ENCODE measurements at regions not wholly inside any gene's neighbourhood (a gene's known extent, or its start where the extent isn't known, plus 50 kb on each side); places are given as distances from the start of the nearest gene placed in this dataset.

GRCh38 chr13:90531744-90532143 lies 815.7 kb upstream of the MIR17HG start:
- no peak for DNase-seq (ENCODE audit: low spot score)

- no peak for DNase-seq (ENCODE audit: low spot score)
These were observed 814.5 kb upstream of the MIR17HG start for GRCh38 chr13:90532861-90533492.

- DNase-seq (ENCODE audit: low spot score) = no peak
These were observed 813.6 kb upstream of the MIR17HG start for GRCh38 chr13:90533866-90534265.

GRCh38 chr13:90534617-90535370 lies 812.7 kb upstream of the MIR17HG start:
- DNase-seq (ENCODE audit: low spot score) = no peak

GRCh38 chr13:90535421-90535820 lies 812.1 kb upstream of the MIR17HG start:
- DNase-seq (ENCODE audit: low spot score) = no peak

GRCh38 chr13:90538063-90538462 lies 809.4 kb upstream of the MIR17HG start:
- DNase-seq (ENCODE audit: low spot score) = no peak

- no peak for DNase-seq (ENCODE audit: low spot score)
These were observed 806.1 kb upstream of the MIR17HG start for GRCh38 chr13:90541346-90541745.

GRCh38 chr13:90542959-90543505 lies 804.5 kb upstream of the MIR17HG start:
- DNase-seq (ENCODE audit: low spot score) = no peak

GRCh38 chr13:90545070-90545840 lies 802.2 kb upstream of the MIR17HG start:
- no peak for DNase-seq (ENCODE audit: low spot score)

GRCh38 chr13:90547272-90547790 lies 800.2 kb upstream of the MIR17HG start:
- no peak for DNase-seq (ENCODE audit: low spot score)

- DNase-seq (ENCODE audit: low spot score) = no peak
These were observed 796.2 kb upstream of the MIR17HG start for GRCh38 chr13:90551253-90551652.

- no peak for DNase-seq (ENCODE audit: low spot score)
These were observed 794.8 kb upstream of the MIR17HG start for GRCh38 chr13:90552702-90553101.

GRCh38 chr13:90553159-90553558 lies 794.3 kb upstream of the MIR17HG start:
- DNase-seq (ENCODE audit: low spot score) = no peak

GRCh38 chr13:90557626-90558025 lies 789.9 kb upstream of the MIR17HG start:
- no peak for DNase-seq (ENCODE audit: low spot score)

GRCh38 chr13:90562443-90562842 lies 785.0 kb upstream of the MIR17HG start:
- DNase-seq (ENCODE audit: low spot score) = no peak

- no peak for DNase-seq (ENCODE audit: low spot score)
These were observed 783.4 kb upstream of the MIR17HG start for GRCh38 chr13:90564096-90564495.

- DNase-seq (ENCODE audit: low spot score) = no peak
These were observed 782.9 kb upstream of the MIR17HG start for GRCh38 chr13:90564566-90564965.

- no peak for DNase-seq (ENCODE audit: low spot score)
These were observed 781.3 kb upstream of the MIR17HG start for GRCh38 chr13:90565985-90566713.

GRCh38 chr13:90568165-90568564 lies 779.3 kb upstream of the MIR17HG start:
- DNase-seq (ENCODE audit: low spot score) = no peak

GRCh38 chr13:90576067-90576466 lies 771.4 kb upstream of the MIR17HG start:
- no peak for DNase-seq (ENCODE audit: low spot score)

- DNase-seq (ENCODE audit: low spot score) = no peak
These were observed 769.8 kb upstream of the MIR17HG start for GRCh38 chr13:90577726-90578125.

GRCh38 chr13:90585392-90585791 lies 762.1 kb upstream of the MIR17HG start:
- DNase-seq (ENCODE audit: low spot score) = no peak

Data from mucosa of gallbladder (tissue), 1 donor.